ENCODE measurements at regions not wholly inside any gene's neighbourhood (a gene's known extent, or its start where the extent isn't known, plus 50 kb on each side); places are given as distances from the start of the nearest gene placed in this dataset.
"Not testable (repeated sequence)": the region's sequence is repeated elsewhere in the genome, so short reads cannot be mapped to it uniquely, and the experiment has no call there.

DNA sequence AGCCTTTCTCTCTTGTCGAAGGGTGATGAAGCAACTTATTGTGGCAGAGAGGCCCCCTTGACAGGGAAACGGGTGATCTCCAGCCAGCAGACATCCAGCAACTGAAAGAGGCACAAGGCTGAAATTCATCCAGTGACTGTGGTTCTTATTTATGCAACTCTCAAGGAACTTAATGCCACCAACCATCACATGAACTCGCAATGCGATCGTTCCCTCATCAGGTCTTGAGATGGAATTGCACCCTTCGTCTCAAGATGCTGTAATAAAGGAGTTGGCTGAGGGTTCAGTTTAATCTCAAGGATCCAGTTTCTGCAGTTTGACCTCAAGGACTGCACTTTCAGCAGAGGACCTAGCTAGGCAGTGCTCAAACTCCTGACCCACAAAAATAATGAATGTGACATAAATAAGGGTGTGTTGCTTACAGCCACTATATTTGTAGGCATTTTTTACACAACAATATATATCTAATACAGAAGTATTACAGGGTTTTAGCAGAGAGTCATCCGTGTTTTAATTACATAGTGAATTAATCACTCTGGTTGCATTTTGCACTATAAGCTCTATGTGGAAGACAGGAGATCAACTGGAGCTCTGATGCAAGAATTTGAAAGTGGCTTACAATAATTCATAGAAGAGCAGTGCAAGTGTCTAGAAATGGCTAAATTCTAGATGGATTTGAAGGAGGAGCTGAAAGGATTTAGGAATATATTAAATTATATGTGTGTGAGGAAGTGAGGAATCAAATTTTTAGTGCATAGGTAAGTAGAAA lies 957.8 kb upstream of the CTNND2 start:
- H3K4me3 ChIP-seq (ENCODE audit: low read depth, low read length): no peak overlapping the region
- TF ChIP-seq, protein P1, sequence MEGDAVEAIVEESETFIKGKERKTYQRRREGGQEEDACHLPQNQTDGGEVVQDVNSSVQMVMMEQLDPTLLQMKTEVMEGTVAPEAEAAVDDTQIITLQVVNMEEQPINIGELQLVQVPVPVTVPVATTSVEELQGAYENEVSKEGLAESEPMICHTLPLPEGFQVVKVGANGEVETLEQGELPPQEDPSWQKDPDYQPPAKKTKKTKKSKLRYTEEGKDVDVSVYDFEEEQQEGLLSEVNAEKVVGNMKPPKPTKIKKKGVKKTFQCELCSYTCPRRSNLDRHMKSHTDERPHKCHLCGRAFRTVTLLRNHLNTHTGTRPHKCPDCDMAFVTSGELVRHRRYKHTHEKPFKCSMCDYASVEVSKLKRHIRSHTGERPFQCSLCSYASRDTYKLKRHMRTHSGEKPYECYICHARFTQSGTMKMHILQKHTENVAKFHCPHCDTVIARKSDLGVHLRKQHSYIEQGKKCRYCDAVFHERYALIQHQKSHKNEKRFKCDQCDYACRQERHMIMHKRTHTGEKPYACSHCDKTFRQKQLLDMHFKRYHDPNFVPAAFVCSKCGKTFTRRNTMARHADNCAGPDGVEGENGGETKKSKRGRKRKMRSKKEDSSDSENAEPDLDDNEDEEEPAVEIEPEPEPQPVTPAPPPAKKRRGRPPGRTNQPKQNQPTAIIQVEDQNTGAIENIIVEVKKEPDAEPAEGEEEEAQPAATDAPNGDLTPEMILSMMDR (IDR thresholded peaks at IDR 0.05; ENCODE audit: low read depth, low read length): no peak

DNA sequence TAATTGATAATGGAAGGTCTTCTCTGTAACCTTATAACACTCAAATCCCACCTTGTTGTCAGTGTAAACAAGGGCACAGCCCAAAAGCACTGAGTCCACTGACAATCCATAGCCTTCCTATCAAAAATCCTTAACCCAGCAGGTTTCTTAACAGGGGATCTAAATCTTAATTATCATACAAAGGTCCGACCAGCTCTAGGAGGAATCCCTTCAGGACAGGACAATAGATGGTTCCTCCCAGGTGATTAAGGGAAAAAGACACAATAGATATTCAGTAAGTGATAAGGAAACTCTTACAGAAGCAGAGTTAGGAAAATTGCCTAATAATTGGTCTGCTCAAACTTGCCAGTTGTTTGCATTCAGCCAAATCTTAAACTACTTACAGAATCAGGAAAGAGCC lies 951.9 kb upstream of the CTNND2 start:
- H3K4me3 ChIP-seq (ENCODE audit: low read depth, low read length): not testable (repeated sequence)

DNA sequence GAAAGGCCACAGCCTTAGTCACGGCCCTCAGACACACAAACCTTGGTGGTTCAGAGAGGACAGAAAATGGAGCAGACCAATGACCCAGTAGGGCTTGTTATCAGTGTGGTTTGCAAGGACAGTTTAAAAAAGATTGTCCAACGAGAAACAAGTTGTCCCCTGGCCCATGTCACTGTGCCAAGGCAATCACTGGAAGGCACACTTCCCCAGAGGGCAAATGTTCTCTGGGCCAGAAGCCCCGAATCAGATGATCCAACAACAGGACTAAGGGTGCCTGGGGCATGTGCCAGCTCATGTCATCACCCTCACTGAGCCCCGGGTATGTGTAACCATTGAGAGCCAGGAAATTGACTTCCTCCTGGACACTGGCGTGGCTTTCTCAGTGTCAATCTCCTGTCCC lies 950.1 kb upstream of the CTNND2 start:
- TF ChIP-seq, protein P1 (IDR thresholded peaks at IDR 0.05; ENCODE audit: low read depth, low read length): no peak
- no peak overlapping the region for H3K4me3 ChIP-seq (ENCODE audit: low read depth, low read length)

DNA sequence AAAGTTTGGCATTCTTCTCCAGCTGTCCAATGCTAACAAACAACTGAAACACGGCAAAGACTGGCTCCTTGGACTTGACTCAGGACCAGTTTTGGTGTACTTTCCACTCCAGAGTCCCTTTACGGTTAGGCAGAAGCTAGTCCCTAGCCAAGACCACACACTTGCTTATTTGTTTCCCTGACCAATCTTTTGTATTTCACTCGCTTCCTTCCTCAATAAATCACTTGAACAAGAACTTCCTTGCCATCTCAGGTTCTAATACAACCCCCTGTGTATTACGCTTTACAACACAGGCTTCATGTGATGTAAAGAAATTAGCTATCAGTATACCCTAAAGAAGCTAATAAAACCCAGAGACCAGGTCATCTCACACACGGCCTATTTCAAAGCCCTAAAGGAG lies 947.5 kb upstream of the CTNND2 start:
- H3K4me3 ChIP-seq (ENCODE audit: low read depth, low read length): no peak overlapping the region
- TF ChIP-seq, protein P1 (IDR thresholded peaks at IDR 0.05; ENCODE audit: low read depth, low read length): no peak

DNA sequence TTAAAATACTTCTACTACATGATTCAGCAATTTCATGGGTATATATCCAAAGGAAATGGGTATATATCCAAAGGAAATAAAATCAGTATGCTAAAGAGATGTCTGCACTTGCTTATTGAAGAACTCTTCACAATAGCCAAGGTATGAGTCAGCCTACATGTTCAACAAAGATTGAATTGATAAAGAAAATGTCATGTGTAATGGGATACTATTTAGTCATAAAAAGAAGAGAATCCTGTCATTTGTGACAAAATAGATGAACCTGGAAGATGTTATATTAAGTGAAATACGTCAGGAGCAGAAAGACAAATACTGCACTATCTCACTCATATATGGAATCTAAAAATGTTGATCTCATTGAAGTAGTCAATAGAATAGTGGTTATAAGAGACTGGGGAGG lies 944.5 kb upstream of the CTNND2 start:
- no peak overlapping the region for H3K4me3 ChIP-seq (ENCODE audit: low read depth, low read length)
- TF ChIP-seq, protein P1 (IDR thresholded peaks at IDR 0.05; ENCODE audit: low read depth, low read length): no peak

DNA sequence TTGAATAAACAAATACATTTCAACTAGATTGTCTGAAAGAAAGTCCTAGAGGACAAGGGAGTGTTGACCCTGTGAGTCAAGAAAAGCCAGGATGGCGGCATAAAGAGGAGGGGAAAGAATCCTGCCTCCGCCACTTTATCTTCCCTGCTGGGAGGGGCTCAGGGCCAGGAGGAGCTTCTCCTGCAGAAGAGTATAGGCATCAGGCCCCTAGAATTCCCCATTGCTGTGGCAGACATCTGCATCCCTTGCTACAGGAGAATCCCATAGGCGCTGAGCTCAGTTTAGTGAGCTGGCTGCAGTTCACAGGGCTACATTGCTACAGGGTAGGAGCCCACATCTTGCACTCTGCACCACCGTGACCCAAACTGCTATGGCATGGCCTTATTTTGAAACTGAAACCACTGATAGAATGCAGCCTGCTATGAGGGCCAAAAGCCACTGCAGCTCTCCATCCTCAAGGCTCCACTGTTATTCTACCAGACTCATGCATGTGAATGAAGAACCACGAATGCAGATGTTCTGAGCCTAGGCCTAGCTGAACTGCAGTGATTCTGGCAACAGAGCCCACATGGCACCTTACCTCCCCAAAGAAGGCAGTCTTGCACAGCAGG lies 941.4 kb upstream of the CTNND2 start:
- no peak overlapping the region for H3K4me3 ChIP-seq (ENCODE audit: low read depth, low read length)
- TF ChIP-seq, protein P1 (IDR thresholded peaks at IDR 0.05; ENCODE audit: low read depth, low read length): no peak

DNA sequence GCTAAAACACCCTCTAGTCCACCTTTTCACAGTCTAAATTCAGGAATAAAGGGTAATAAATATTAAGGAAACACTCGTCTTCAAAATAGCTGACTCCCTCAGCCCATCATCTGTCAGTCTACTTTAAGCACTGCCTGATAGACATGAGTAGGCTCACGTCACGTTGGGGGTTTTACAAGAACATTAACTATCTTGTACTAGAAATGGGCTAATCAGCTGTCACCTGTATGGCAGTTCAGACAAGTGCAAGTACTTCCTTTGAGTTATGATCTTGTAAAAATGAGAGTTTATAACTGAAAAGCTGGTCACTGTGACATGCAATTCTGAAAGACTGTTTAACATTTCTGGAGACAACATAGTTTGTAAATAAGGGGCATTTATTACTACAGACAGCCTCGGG lies 936.7 kb upstream of the CTNND2 start:
- no peak overlapping the region for H3K4me3 ChIP-seq (ENCODE audit: low read depth, low read length)
- TF ChIP-seq, protein P1 (IDR thresholded peaks at IDR 0.05; ENCODE audit: low read depth, low read length): no peak
